GM21423 (cell line): ENCODE measurements at regions not wholly inside any gene's neighbourhood (a gene's known extent, or its start where the extent isn't known, plus 50 kb on each side); places are given as distances from the start of the nearest gene placed in this dataset.
A peak's percentile ranks its signal among the peaks of the same experiment; 100 is the strongest.
"Not testable (repeated sequence)": the region's sequence is repeated elsewhere in the genome, so short reads cannot be mapped to it uniquely, and the experiment has no call there.

Experiments
- ATAC-seq: cut with Tn5 transposase; IDR thresholded peaks from one replicate; pipeline ENCODE4 v1.9.1; 2021; ENCODE audit warnings: mild to moderate bottlenecking, moderate library complexity; ENCODE audit not compliant: unreplicated experiment

DNA sequence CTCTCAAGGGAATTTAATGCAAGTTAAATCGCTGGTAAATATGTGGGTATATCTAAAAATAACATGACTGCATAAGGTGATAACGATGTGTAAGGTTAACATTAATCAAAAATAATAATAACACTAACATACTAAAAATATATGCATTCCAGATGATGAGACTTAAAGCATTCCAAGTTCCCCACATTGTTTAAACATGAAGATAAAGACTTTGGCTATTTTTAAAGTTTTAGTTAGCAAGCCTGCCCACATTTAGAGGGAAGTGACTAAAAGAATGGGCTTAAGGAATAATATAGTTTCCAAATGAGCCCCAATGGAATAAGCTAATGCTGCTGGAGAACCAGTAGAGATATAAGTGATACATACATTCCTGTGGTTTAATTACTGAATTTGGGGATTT lies 941.3 kb downstream of the TBC1D32 start:
- no peak for ATAC-seq

DNA sequence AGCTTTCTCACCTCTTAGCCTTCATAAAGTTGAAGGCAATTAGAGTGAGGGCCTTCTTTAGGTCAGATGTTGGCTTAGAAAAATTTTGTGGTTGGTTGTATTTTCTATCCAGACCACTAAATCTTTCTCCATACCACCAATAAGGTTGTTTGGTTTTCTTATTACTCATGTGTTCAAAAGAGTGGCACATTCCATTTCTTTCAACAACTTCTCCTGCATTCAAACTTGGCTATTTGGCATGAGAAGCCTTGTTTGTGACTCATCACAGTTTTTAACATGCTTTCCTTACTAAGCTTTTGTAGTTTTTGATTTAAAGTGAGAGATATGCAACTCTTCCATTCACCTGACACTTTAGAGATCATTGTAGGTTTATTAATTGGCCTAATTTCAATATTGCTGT lies 949.6 kb downstream of the TBC1D32 start:
- ATAC-seq: no peak

DNA sequence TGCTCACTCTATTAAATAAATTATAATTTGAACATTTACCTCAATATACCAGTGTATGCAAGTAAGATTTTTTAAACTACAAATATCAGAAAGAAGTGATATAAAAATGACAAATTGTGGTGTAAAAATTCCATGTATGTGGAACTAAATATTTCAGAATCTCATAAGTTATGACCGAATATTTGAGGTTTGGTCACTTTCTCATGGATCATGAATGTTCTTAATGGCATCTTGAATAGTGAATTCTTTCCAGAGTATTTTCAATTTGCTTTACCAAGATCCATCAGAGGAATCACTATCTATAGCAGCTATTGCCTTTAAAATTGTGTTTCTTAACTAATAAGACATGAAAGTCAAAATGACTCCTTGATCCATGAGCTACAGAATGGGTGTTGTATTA lies 950.6 kb downstream of the TBC1D32 start:
- ATAC-seq: no peak

DNA sequence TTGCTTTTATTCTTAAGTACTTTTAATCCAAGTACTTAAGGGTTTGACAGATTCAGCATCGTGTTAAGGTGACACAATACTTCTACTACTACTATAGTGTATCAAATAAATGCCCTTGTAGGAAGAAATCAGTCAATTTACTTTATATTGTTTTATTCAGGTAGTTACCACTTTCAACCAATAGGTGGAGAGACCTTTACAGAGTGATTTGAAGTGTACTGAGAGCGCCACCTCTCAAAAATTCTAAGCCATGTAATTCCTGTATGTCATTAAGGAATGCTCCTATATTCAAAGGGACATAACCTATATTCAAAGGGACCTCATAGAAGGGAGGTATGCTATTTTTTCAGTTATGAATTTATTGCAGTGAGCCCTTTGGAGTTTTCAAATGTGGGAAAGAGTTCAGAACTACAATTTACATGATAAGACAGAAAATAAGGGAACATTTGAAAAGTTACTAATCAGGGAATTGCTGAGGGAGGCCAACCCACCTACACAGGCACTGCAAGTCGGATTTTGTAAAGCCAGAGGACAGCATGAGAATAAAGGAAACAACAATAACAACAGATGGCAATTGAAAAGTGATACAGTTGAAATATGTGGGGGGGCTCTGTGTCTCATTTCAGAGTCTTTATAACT lies 955.6 kb downstream of the TBC1D32 start:
- peak; percentile 90 for ATAC-seq

DNA sequence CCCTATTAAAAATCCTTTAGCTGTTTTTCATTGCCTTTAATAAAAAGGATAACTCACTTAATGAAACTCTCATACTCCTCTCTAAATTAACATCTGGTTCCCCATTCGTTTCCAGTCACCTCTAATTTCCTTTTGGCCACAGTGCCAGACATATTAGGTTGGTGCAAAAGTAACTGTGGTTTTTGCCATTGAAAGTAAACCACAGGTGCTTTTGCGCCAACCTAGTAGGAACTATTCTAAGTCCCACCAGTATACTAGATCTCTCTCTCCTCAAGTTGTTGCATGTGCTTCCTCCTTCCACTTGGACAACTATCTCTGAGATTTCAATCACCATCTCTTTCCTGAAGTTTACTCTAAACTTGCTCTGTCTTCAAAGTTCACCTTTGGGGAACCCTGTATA lies 961.1 kb downstream of the TBC1D32 start:
- ATAC-seq: no peak

DNA sequence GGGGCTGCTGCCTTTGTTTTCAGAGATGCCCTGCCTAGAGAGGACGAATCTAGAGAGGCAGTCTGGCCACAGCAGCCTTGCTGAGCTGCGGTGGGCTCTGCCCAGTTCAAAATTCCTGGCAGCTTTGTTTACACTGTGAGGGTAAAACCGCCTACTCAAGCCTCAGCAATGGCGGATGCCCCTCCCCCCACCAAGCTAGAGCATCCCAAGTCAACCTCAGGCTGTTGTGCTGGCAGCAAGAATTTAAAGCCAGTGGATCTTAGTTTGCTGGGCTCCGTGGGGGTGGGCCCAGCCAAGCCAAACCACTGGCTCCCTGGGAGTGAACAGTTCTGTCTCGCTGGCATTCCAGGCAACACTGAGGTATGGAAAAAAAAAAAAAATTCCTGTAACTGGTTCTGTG lies 970.9 kb downstream of the TBC1D32 start:
- ATAC-seq: no peak

DNA sequence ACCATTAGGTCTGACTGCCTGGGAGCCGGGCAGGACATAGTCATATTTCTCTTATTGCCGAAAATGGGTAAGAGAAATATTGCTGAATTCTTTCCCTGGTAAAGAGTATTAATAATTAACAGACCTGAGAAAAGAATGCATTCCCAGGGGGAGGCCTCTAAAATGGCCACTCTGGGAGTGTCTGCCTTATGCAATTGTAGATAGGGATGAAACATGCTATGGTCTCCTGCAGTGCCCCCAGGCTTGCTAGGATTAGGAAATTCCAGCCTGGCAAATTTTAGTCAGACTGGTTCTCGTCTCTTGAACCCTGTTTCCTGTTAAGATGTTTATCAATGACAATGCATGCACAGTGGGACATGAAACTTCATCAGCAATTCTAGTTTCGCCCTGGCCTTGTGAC lies 975.7 kb downstream of the TBC1D32 start:
- not testable (repeated sequence) for ATAC-seq

DNA sequence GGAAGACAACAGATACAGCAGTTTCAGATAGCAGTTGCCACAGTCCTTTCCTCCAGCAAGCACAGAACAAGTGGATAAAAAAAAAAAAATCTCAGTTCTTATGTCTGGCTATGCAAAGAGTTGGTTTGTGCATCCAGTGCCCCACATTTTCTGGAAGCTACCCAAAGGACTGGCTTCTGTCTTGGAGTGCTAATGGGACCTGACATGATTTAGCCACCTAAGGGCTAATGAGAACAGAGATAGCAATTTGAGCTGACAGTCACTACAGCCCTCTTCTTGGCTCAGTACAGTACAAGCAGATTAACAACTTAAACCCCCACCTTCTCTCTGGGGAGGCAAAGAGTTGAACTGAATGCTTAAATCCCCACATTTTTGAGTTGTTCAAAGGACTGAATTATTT lies 976.8 kb downstream of the TBC1D32 start:
- ATAC-seq: no peak

DNA sequence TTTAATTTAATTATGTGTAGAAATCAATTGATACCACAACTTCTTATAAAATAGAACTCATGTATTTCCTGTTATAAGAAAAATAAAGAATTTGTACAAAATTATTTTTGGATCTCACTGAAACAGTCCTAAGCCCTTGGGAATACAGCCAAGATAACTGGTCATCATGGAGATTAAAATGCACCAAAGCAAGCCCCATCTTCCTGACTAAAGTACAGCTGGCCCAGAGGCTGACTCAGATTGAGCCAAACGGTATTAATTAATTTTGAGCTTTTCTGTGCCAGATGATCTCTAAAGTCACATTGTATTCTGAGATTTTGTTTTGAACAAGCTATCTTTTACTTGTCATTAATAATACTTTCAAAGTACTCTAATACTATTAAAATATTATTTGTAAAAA lies 978.5 kb downstream of the TBC1D32 start:
- no peak for ATAC-seq

DNA sequence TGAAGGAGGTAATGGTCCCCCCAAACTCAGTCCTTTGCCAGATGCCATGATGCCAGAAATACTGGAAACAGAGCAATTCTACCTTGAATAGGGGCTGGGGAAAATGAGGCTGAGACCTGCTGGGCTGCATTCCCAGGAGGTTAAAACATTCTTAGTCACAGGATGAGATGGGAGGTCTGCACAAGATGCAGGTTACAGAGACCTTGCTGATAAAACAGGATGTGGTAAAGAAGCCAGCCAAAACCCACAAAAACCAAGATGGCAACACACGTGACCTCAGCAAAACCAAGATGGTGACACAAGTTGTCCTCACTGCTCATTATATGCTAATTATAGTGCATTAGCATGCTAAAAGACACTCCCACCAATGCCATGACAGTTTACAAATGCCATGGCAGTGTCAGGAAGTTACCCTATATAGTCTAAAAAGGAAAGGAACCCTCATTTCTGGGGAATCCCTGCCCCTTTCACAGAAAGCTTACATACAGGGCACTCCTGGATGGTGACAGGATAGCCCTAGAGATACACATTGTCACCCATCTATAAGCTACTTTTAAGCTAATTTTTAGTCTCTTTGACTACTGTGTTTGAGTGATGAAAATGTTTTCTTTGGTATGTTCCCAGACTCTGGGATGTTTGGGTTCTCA lies 979.7 kb downstream of the TBC1D32 start:
- ATAC-seq: no peak

DNA sequence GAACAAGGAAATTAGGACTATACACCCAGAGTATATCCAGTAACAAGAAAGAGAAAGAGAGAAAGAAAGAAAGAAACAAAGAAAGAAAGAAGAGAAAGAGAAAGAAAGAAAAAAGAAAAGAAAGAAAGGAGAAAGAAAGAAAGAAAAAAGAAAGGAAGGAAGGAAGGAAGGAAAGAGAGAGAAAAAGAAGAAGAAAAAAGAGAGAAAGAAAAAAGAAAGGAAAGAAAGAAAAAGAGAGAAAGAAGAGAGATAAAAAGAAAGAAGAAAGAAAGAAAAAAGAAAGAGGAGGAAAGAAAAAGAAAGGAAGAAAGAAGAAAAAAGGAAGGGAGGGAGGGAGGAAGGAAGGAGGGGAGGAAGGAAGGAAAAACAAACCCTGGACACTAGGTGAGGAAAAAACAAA lies 981.8 kb downstream of the TBC1D32 start:
- no peak for ATAC-seq

DNA sequence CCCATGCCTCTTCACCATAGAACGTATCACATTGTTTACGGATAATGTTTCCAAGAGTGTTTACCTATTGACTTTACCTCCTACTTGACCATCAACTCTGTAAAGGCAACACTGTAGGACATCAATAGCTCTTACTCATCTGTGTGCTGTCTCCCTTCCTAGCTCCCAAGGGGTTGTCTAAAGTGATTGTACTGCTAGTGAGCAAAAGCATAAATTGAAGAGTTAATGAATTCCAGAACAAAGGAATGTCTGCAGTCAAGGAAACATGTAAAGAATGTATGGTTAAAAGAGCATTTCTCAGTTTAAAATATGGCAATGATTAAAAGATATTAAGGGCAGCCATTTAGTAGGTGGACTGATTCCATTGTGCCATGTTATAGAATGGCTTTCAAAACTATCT lies 985.4 kb downstream of the TBC1D32 start:
- no peak for ATAC-seq

DNA sequence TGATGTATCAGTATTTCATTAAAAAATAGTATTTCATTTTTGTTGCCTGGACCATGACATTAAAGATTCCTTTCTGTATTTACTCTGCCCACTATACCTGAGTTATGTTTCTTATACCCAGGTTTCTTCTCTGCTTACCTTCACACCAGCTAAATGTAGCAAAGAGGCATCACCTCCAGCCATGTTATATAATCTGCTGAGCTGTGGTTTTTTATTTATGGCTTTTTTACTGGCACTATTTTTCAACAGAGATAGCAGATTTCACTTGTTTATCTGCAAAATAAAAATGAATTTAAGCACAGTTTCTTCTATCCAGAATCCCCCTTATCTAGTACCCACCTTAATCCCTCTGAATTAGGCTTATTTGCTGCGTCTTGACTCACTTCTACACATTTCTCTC lies 979.0 kb upstream of the MAN1A1 start:
- ATAC-seq: no peak

DNA sequence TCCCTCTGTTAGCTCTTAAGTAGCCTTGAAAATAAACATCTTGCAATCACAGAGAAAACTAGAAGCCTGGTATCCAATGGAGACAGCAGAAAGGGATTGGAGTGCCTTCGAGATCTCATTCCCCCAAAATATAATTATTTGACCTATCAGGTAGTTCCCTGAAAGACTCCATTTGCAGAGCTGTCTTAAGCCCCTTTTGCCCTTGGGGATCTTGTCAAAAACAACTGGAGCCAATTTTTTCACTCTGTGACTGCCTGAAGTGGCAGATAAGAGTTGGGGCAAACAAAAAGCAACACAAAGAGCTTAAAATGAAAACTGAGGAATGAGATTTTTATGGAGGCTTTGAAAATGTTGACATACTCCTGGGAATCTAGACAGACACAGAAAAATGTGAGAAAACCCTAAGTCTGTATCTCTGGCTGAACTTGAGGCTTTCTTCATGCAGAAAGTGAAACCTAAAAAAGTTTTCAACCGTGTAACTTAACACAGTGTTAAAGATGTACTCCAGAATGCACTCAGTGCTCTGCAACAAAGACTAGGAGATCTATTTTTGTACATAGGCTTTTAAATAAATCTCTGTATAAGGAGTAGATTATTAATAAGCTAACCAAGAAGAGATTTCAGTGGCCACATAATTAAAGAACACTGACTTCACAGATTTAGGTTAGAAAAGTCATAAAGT lies 971.1 kb upstream of the MAN1A1 start:
- ATAC-seq: peak; percentile 69

DNA sequence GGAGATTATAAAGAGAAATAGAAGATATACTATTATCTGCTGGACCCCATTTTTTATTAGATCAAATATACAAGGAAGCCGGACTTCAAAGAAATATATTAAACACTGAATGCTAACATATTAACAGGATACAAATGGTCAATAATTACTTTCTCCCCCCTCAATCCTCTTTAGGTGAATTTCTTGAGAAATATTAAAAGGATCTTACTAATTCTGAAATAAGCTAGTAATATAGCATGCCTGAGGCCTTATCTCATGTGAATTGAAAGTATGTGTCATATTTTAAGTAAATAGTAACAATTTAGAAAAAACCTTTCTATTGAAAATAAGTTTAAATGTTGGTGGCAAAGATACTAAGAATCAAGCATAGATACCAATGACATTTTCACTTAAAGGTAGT lies 954.7 kb upstream of the MAN1A1 start:
- ATAC-seq: no peak

DNA sequence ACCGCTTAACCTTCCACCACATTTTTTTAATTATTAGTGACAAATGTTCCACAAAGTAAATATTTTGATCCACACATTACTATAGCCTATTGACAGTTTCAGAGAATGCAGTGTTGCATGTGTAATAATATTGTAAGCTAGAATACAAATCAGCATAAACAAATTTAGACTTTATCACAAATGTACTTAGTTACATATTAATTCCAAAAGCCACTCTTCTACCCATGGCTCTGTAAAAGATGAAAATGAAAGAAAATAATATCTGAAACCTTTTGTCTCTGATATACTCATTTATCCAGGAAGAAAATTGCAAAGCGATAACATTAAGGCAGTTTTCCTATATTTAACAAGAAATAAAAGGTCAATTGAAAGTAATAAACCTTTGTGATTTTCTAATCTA lies 954.0 kb upstream of the MAN1A1 start:
- ATAC-seq: no peak

DNA sequence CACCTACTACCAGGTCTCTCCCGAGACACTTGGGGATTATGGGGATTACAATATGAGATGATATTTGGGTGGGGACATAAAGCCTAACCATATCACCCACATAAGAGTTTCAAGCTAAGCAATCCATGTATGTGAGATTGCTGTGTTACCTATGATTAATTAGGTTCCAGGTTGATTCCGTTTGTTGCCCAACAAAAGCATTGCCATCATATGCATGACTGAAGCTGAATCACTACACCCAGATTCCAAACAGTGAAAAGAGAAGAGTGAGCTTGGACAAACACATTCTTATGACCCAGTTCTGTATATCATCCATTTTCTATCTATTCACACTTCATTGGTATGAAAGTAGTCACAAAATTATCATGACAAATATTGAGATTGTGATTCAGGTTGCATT lies 952.5 kb upstream of the MAN1A1 start:
- no peak for ATAC-seq

DNA sequence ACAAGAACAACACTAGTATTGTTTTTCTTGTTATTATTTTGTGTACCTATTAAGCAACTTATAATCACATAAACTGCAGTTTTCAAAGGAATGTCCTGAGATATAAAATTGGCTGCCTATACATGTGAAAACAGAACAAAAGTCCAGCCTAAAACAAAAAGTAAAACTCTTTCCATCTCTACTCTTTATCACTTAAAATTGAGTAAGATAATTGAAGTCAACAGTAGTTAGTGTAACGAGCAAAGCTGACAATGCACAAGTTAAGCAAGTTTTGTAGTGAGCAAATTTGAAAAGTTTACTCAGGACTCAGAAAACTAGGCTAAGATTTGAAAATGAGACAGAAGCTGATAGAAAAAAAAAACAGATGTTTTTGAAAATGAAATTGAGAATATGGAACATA lies 941.4 kb upstream of the MAN1A1 start:
- no peak for ATAC-seq

DNA sequence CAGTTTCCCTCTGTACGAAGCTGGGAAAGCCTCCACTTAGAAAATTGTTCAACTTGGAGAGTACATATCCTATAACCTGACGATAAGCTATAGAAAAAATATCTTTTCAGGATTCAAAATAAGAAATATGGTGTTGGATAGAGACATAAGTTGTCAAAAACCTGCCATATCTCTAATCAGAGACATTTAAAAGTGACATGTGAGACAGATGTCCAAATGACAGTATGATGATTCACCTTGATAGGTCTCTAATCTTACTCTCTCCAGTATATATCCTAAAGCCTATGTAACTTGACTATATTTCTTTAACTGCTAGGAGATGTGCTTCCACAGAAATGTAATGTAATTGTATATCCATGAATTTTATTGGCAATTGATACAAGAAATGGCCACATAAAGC lies 932.4 kb upstream of the MAN1A1 start:
- ATAC-seq: no peak

DNA sequence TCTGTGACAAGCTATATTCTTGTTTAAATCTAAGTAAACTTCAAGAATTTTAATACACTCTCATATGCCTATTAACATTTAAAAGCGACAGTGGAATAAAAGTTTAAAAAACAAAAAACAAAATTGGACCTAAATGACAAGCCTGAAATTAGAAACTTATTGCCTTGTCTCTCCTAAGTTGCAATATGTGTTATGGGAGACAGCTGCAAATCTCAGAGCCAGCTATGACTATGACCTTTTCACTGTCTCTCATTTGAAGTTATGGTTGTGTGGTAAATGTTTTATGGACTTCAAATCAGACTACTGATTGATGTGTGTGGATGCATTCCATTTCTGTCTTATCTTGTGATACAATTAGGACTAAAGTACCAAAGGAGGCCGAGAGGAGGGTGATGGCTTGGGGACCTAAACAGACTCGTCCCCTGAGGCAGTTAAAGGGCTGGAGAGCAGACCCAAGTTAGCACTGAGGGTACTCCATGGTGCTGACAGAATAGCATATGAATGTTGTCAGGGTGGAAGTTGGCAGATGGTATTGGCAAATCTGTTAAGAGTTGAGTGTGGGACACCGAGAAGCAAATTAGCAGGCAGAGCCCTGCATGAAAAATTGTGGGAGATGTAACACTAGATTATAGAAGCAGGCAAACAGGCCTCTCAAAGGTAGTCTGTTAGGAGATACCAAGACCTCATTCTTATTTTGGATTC lies 930.1 kb upstream of the MAN1A1 start:
- no peak for ATAC-seq

DNA sequence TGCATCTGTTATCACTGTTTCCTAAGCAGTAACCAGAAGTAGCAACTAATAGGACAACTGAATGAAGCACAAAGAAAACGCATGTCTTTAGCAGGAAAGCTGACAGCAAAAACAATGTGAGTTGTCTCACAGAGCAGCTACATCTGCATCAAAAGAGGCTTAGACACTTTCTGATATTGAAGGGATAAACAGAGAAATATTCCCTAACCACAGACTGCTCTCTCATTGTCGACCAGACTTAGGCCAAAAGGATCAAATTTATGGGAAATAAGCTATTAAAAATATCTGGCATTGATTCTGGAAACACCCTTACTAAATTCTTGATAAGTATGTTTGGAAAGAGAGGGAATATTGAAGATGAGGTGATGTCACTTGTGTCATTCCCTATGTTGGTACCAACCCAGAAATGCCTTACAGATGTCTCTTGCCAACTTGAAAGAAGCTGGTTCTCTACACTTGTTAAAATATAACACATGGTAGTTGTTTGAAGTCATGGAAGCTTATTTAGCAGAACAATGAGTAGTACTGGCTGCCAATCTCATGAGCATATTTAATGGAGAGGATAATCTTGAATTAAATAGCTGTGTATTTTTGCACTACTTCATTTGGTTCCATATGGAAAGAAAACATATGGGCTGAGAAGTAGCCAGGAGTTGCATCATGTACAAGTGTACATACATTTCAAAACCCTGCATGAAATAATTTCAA lies 929.3 kb upstream of the MAN1A1 start:
- ATAC-seq: no peak
